Muscle layer of colon (tissue), 2 donors: ENCODE measurements at regions not wholly inside any gene's neighbourhood (a gene's known extent, or its start where the extent isn't known, plus 50 kb on each side); places are given as distances from the start of the nearest gene placed in this dataset.

Source experiments
- H3K27ac ChIP-seq: one replicate; pipeline ENCODE4 v1.7.0; 2013; ENCODE audit warnings: low read depth, mild to moderate bottlenecking, low read length, moderate library complexity
- H3K27me3 ChIP-seq, 2 donors: one replicate each; pipeline ENCODE4 v1.7.0; 2013; ENCODE audit warnings: low read length in 2 of 2, mild to moderate bottlenecking in 2 of 2; ENCODE audit not compliant: insufficient read depth in 2 of 2, control insufficient read depth in 1 of 2
- H3K36me3 ChIP-seq: one replicate; pipeline ENCODE4 v1.7.0; 2013; ENCODE audit warnings: mild to moderate bottlenecking, low read length; ENCODE audit not compliant: insufficient read depth
- H3K4me1 ChIP-seq: one replicate; pipeline ENCODE4 v1.7.0; 2013; ENCODE audit warnings: mild to moderate bottlenecking, low read length; ENCODE audit not compliant: insufficient read depth
- H3K4me3 ChIP-seq, 2 donors: one replicate each; pipeline ENCODE4 v1.7.0; 2013; ENCODE audit warnings: low read length in 2 of 2, low read depth in 1 of 2, mild to moderate bottlenecking in 1 of 2, moderate library complexity in 1 of 2
- H3K9ac ChIP-seq: one replicate; pipeline ENCODE4 v1.7.0; 2013; ENCODE audit warnings: low read length
- H3K9me3 ChIP-seq: one replicate; pipeline ENCODE4 v1.7.0; 2013; ENCODE audit warnings: mild to moderate bottlenecking, low read length
- donor health status: abdominal sarcoma.
- donor health status: Adenocarcinoma of cecum.

DNA sequence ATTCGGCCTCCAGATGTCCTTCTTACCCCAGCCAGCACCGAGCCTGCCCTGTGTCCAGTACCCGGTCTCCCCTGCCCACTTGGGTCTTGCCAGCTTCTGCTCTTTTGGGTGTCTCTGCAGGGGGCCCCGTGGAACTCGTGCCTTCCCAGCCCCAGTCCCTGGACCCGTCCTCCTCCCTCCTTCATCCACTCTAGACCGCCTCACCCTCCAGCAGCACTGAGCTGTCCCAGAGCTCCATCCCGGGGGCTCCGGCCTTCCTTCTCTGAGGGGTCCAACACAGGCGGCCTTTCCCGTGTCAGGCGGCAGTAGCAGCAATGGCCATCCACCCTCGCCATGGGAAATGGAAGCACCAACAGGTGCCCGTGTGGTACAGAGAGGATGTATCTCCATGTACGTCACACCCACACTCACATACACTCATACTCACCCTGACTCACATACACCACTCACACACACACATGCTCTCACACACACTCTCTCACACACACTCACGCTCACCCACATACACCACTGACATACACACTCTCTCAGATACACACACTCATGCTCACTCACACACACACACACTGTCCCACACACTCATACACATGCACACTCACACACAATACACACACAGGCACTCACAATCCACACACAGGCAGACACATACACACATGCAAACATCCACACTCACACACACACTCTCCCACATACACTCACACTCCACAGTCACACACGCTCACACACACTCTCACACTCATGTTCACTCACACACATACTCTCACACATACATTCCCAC, 827.5 kb upstream of the SALL3 start:
- H3K36me3 ChIP-seq, result no peaks in the 10 kb centered on the region
- no peaks in the 10 kb centered on the region for H3K4me1 ChIP-seq
- H3K27ac ChIP-seq, result no peak overlapping the region
- H3K27me3 ChIP-seq, result no peaks in the 10 kb centered on the region
- H3K9me3 ChIP-seq, result no peaks in the 10 kb centered on the region
- H3K4me3 ChIP-seq, result no peak overlapping the region
- no peak overlapping the region for H3K9ac ChIP-seq

DNA sequence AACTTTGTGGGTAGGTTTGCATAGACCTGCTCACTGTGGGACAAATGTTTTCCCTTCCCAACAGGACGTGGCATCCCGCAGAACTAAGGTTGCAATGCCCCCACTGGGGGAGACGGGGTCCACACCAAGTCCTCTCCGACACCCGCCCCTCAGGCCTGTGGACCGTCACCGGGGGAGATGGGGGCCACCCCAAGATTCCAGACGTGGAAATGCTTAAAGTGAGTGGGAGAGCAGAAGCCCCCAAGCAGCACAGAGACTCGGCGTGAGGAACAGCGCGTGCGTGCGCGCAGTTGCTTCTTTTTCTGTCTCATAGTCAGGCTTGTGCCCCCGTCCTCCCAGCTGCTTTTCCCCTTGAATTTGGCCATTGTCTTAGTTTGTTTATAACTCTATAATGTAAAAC, 826.3 kb upstream of the SALL3 start:
- Histone ChIP-seq H3K9me3 (no peaks in the 10 kb centered on the region), H3K36me3 (no peaks in the 10 kb centered on the region), H3K4me3 (no peak overlapping the region), H3K27ac (no peak overlapping the region), H3K4me1 (no peaks in the 10 kb centered on the region), H3K9ac (no peak overlapping the region), H3K27me3 (no peaks in the 10 kb centered on the region)

DNA sequence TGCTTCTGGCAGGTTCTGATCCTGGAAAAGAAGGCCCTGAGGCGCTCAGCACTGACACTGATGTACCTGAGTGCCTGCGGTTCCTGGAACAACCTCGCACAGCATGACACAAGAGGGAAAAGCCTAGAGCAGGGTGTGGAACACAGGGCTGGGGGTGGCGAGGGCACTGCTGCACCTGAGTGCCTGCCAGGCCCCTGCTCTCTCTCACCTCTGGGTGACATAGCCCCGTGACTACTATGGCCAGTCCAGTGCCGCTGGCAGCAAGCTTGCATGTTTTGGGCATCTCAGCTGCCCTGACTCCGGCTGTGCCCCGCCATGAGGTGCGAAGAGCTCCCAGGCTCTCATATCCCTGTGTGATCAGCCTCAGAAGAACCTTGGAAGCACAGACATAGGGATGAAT, 825.2 kb upstream of the SALL3 start:
- no peak overlapping the region for H3K9ac ChIP-seq
- H3K27ac ChIP-seq, result no peak overlapping the region
- H3K4me3 ChIP-seq, result no peak overlapping the region
- no peaks in the 10 kb centered on the region for H3K27me3 ChIP-seq
- no peaks in the 10 kb centered on the region for H3K4me1 ChIP-seq
- H3K36me3 ChIP-seq, result no peaks in the 10 kb centered on the region
- no peaks in the 10 kb centered on the region for H3K9me3 ChIP-seq

DNA sequence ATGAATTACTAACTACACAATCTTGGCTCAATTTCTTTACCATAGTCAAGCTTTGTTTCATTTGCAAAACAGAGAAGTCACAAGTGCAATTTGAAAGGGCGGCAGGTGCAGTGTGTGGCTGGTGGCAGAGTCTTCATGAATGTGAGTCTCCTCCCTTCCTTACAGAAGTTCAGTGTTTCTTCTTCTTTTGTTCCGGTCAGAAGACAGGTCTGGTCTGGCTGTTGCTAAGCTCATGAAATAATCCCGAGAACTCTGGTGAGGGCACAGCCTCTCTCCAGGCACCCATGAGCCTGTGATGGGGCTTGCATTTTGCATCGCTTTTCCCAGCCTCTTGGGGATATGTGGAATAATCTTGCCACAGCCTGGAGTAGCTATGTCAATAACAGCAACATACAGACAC, 824.8 kb upstream of the SALL3 start:
- Histone ChIP-seq H3K4me1 (no peaks in the 10 kb centered on the region), H3K9me3 (no peaks in the 10 kb centered on the region), H3K9ac (no peak overlapping the region), H3K4me3 (no peak overlapping the region), H3K36me3 (no peaks in the 10 kb centered on the region), H3K27me3 (no peaks in the 10 kb centered on the region), H3K27ac (no peak overlapping the region)

DNA sequence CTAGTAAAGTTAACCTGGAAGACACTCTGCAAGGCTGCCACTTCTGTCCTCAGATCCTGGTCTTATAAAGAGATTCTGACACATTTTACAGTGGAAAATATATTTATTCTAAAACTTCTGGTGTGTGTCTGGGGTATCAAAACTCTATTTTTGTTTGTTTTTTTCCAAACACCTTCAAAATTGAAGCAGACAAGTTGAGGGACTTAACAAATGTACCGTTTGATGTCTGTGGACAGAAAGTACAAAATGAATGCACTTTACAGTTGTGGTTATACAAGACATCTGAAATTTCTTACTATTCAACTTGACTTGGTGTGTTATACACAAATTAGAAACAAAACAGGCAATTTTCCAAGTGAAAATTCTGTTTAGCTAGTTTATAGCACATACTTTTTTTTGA, 823.2 kb upstream of the SALL3 start:
- H3K36me3 ChIP-seq, result no peaks in the 10 kb centered on the region
- H3K4me3 ChIP-seq, result no peak overlapping the region
- no peaks in the 10 kb centered on the region for H3K27me3 ChIP-seq
- no peaks in the 10 kb centered on the region for H3K4me1 ChIP-seq
- no peak overlapping the region for H3K27ac ChIP-seq
- H3K9ac ChIP-seq, result no peak overlapping the region
- H3K9me3 ChIP-seq, result no peaks in the 10 kb centered on the region

DNA sequence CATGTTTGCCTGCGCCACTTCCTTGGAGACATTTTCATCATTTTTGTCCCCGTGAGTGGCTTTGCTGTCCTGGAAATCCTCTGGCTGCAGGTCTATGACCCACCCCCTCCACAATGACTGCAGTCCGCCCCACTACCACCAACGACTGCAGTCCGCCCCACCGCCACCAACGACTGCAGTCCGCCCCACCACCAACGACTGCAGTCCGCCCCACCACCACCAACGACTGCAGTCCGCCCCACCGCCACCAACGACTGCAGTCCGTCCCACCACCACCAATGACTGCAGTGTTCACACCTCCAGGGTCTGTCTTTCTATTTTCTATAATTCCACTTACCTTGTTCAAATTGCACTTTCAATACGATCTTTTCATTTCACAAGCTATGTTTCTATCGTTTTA, 820.7 kb upstream of the SALL3 start:
- H3K4me1 ChIP-seq, result no peaks in the 10 kb centered on the region
- H3K9me3 ChIP-seq, result no peaks in the 10 kb centered on the region
- no peak overlapping the region for H3K9ac ChIP-seq
- no peak overlapping the region for H3K27ac ChIP-seq
- H3K4me3 ChIP-seq, result no peak overlapping the region
- no peaks in the 10 kb centered on the region for H3K27me3 ChIP-seq
- H3K36me3 ChIP-seq, result no peaks in the 10 kb centered on the region

DNA sequence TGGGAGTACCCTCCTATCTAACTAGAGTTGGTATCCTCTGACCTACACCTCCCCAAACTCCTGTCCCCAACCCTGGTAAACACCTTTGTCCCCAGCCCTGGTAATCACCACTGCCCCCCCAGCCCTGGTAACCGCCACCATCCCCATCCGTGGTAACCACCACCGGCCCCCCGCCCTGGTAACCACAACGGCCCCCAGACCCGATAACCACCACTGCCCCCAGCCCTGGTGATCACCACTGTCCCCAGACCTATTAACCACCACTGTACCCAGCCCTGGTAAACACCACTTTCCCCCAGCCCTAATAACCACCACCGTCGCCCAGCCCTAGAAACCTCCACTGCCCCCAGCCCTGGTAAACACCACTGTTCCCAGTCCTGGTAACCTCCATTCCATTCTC, 820.2 kb upstream of the SALL3 start:
- no peak overlapping the region for H3K9ac ChIP-seq
- H3K27me3 ChIP-seq, result no peaks in the 10 kb centered on the region
- H3K4me3 ChIP-seq, result no peak overlapping the region

DNA sequence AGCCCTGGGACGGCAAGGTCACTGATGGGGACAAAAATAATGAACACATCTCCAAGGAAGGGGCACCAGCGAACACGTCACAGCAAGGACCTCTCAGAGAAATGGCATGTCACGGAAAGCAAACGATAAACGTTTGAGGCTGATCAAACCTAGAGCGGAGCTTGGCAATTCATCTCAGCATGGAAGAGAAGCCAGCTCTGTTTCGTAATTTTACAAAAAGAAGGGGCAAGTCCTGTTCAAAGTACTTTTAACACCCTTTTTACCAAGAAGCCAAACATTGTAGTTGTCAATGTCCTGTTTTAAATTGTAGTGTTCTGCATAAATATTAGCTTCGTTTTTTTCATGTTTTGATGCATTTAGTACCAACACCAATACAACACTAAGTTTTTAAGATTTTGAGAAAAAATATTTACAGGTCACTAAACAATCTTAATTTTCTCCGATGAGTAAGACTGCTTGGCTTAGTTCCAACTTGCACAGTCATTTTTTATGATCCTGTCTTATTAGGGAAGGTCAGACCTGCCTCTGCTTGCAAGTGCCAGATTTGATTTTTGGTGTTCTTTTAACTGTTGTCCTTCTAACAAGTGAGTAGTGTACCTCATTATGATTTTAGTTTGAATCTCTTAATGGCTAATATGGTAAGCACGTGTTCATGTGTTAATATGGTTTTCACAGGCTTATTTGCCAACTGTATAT, 818.5 kb upstream of the SALL3 start:
- H3K9ac ChIP-seq, result no peak overlapping the region
- no peaks in the 10 kb centered on the region for H3K36me3 ChIP-seq
- no peak overlapping the region for H3K4me3 ChIP-seq
- H3K27ac ChIP-seq, result no peak overlapping the region
- H3K27me3 ChIP-seq, result no peaks in the 10 kb centered on the region
- no peaks in the 10 kb centered on the region for H3K4me1 ChIP-seq
- no peaks in the 10 kb centered on the region for H3K9me3 ChIP-seq

More for the DNA sequence above, 820.2 kb upstream of the SALL3 start:
- no peaks in the 10 kb centered on the region for H3K9me3 ChIP-seq
- H3K36me3 ChIP-seq, result no peaks in the 10 kb centered on the region
- no peaks in the 10 kb centered on the region for H3K4me1 ChIP-seq
- no peak overlapping the region for H3K27ac ChIP-seq

DNA sequence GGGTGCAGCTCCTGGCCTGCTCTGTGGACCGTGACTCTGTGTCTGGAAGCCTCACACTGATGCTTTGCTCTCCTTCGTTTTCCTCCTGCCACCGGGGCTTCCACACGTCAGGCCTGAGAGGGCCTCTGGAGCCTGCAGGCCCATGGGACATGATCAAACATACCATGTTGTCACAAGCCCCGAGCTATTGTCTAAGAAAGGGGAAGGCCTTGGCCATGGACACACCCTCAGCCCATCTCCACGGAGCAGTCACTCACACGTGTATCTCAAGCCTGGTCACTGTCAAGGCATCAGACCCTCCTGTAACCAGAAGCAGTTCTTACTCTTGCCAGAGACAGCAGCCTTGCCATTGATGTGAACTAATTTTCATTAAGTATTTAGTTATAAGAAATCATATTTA, 814.1 kb upstream of the SALL3 start:
- Histone ChIP-seq H3K36me3 (no peaks in the 10 kb centered on the region), H3K9me3 (no peaks in the 10 kb centered on the region), H3K9ac (no peak overlapping the region), H3K27ac (no peak overlapping the region), H3K4me3 (no peak overlapping the region), H3K4me1 (no peaks in the 10 kb centered on the region), H3K27me3 (no peaks in the 10 kb centered on the region)

DNA sequence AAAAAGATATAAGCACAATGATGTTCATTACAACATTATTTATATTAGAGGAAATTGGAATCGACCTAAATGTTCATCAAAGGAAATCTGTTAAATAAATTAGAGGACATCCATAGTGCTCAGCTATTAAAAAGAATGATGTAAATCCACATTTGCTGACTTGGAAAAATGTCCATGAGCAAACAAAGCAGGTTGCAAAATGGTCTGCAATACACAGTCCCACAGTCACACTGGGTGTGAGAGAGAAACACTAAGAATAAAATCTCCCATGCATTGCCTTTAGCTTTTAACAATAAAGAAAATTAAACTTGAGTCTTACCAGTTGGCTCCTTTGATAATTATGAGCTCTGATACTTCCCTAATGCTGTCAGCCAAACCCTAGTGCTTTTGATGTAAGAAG, 811.1 kb upstream of the SALL3 start:
- Histone ChIP-seq H3K27ac (no peak overlapping the region), H3K4me1 (no peaks in the 10 kb centered on the region), H3K36me3 (no peaks in the 10 kb centered on the region), H3K27me3 (no peaks in the 10 kb centered on the region), H3K4me3 (no peak overlapping the region), H3K9ac (no peak overlapping the region), H3K9me3 (no peaks in the 10 kb centered on the region)

DNA sequence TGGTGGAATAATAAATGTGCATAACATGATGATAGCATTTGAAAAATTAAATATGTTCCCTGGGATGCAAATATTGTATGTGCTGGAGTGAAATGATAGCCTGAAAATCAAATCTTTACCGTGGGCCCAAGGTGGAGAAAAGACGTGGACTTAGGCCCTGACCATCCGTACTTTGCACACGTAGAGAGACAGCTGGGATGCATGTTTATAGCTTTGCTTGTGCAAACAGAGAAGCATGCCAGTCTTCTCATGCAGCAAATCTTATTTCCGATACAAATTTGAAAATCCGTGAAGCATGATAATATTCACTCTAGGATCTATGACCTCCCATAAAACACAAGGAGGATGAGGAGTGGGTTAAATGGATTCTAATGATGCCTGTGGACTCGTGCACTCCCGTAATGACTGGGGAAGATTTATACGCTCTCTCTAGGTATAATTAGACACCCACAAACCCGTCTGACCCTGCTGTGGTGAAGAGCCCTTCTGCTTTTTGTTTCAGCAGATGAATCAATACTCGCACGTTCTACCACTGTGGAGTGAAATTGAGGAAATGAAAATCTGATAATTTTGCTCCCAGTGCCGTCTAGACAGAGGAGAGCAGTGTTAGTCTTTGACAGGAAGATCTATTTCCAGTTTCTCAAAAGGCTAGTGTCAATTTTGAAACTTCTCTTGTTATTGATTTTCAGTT, 810.3 kb upstream of the SALL3 start:
- Histone ChIP-seq H3K9me3 (no peaks in the 10 kb centered on the region), H3K36me3 (no peaks in the 10 kb centered on the region), H3K27me3 (no peaks in the 10 kb centered on the region), H3K9ac (no peak overlapping the region), H3K4me1 (no peaks in the 10 kb centered on the region), H3K27ac (no peak overlapping the region), H3K4me3 (no peak overlapping the region)
